ENCODE measurements at regions not wholly inside any gene's neighbourhood (a gene's known extent, or its start where the extent isn't known, plus 50 kb on each side); places are given as distances from the start of the nearest gene placed in this dataset.

GRCh38 chr3:177320765-177321247, 123.5 kb upstream of the TBL1XR1 start:
- no peaks in the 10 kb centered on the region for H3K27me3 ChIP-seq (ENCODE audit: control insufficient read depth in 1 of 2, insufficient read depth in 2 of 2, low read length in 2 of 2)
- no peak overlapping the region for H3K27ac ChIP-seq (ENCODE audit: low read length)
- no peak overlapping the region for H3K4me3 ChIP-seq (ENCODE audit: low read length in 2 of 2)

GRCh38 chr3:177321819-177322218, 124.5 kb upstream of the TBL1XR1 start:
- Histone ChIP-seq H3K9me3 (ENCODE audit: control insufficient read depth in 2 of 2, low read length in 2 of 2) (no peaks in the 10 kb centered on the region), H3K27ac (ENCODE audit: low read length) (no peak overlapping the region), H3K4me3 (ENCODE audit: low read length in 2 of 2) (no peak overlapping the region), H3K9ac (ENCODE audit: low read length in 2 of 2) (no peak overlapping the region), H3K36me3 (ENCODE audit: control insufficient read depth in 2 of 2, insufficient read depth in 2 of 2, low read length in 2 of 2) (no peaks in the 10 kb centered on the region), H3K27me3 (ENCODE audit: control insufficient read depth in 1 of 2, insufficient read depth in 2 of 2, low read length in 2 of 2) (no peaks in the 10 kb centered on the region), H3K4me1 (ENCODE audit: control insufficient read depth, insufficient read depth, low read length) (peaks cover 3% of the 10 kb centered on the region)

More at GRCh38 chr3:177320765-177321247, 123.5 kb upstream of the TBL1XR1 start:
- Histone ChIP-seq H3K9ac (ENCODE audit: low read length in 2 of 2) (no peak overlapping the region), H3K9me3 (ENCODE audit: control insufficient read depth in 2 of 2, low read length in 2 of 2) (no peaks in the 10 kb centered on the region), H3K36me3 (ENCODE audit: control insufficient read depth in 2 of 2, insufficient read depth in 2 of 2, low read length in 2 of 2) (no peaks in the 10 kb centered on the region), H3K4me1 (ENCODE audit: control insufficient read depth, insufficient read depth, low read length) (peaks cover 3% of the 10 kb centered on the region)

GRCh38 chr3:177322881-177323280, 125.6 kb upstream of the TBL1XR1 start:
- no peaks in the 10 kb centered on the region for H3K9me3 ChIP-seq (ENCODE audit: control insufficient read depth in 2 of 2, low read length in 2 of 2)
- peaks cover 3% of the 10 kb centered on the region for H3K4me1 ChIP-seq (ENCODE audit: control insufficient read depth, insufficient read depth, low read length)
- H3K27ac ChIP-seq (ENCODE audit: low read length) = no peak overlapping the region
- no peak overlapping the region for H3K9ac ChIP-seq (ENCODE audit: low read length in 2 of 2)
- H3K36me3 ChIP-seq (ENCODE audit: control insufficient read depth in 2 of 2, insufficient read depth in 2 of 2, low read length in 2 of 2) = no peaks in the 10 kb centered on the region
- no peaks in the 10 kb centered on the region for H3K27me3 ChIP-seq (ENCODE audit: control insufficient read depth in 1 of 2, insufficient read depth in 2 of 2, low read length in 2 of 2)
- H3K4me3 ChIP-seq (ENCODE audit: low read length in 2 of 2) = no peak overlapping the region

- H3K9me3 ChIP-seq (ENCODE audit: control insufficient read depth in 2 of 2, low read length in 2 of 2) = no peaks in the 10 kb centered on the region
- H3K27ac ChIP-seq (ENCODE audit: low read length) = no peak overlapping the region
- H3K27me3 ChIP-seq (ENCODE audit: control insufficient read depth in 1 of 2, insufficient read depth in 2 of 2, low read length in 2 of 2) = no peaks in the 10 kb centered on the region
These were observed 132.6 kb upstream of the TBL1XR1 start for GRCh38 chr3:177329854-177330253.

GRCh38 chr3:177330779-177331178, 133.5 kb upstream of the TBL1XR1 start:
- Histone ChIP-seq H3K9ac (ENCODE audit: low read length in 2 of 2) (no peak overlapping the region), H3K27ac (ENCODE audit: low read length) (no peak overlapping the region), H3K36me3 (ENCODE audit: control insufficient read depth in 2 of 2, insufficient read depth in 2 of 2, low read length in 2 of 2) (no peaks in the 10 kb centered on the region)

More at GRCh38 chr3:177329854-177330253, 132.6 kb upstream of the TBL1XR1 start:
- Histone ChIP-seq H3K4me3 (ENCODE audit: low read length in 2 of 2) (no peak overlapping the region), H3K9ac (ENCODE audit: low read length in 2 of 2) (no peak overlapping the region), H3K36me3 (ENCODE audit: control insufficient read depth in 2 of 2, insufficient read depth in 2 of 2, low read length in 2 of 2) (no peaks in the 10 kb centered on the region), H3K4me1 (ENCODE audit: control insufficient read depth, insufficient read depth, low read length) (peaks cover 3% of the 10 kb centered on the region)

GRCh38 chr3:177331203-177331835, 134.0 kb upstream of the TBL1XR1 start:
- H3K9me3 ChIP-seq (ENCODE audit: control insufficient read depth in 2 of 2, low read length in 2 of 2) = no peaks in the 10 kb centered on the region
- peaks cover 7% of the 10 kb centered on the region for H3K4me1 ChIP-seq (ENCODE audit: control insufficient read depth, insufficient read depth, low read length)
- H3K36me3 ChIP-seq (ENCODE audit: control insufficient read depth in 2 of 2, insufficient read depth in 2 of 2, low read length in 2 of 2) = no peaks in the 10 kb centered on the region
- H3K9ac ChIP-seq (ENCODE audit: low read length in 2 of 2) = no peak overlapping the region
- no peak overlapping the region for H3K4me3 ChIP-seq (ENCODE audit: low read length in 2 of 2)
- H3K27me3 ChIP-seq (ENCODE audit: control insufficient read depth in 1 of 2, insufficient read depth in 2 of 2, low read length in 2 of 2) = no peaks in the 10 kb centered on the region
- no peak overlapping the region for H3K27ac ChIP-seq (ENCODE audit: low read length)

More at GRCh38 chr3:177330779-177331178, 133.5 kb upstream of the TBL1XR1 start:
- Histone ChIP-seq H3K4me3 (ENCODE audit: low read length in 2 of 2) (no peak overlapping the region), H3K27me3 (ENCODE audit: control insufficient read depth in 1 of 2, insufficient read depth in 2 of 2, low read length in 2 of 2) (no peaks in the 10 kb centered on the region), H3K4me1 (ENCODE audit: control insufficient read depth, insufficient read depth, low read length) (peaks cover 7% of the 10 kb centered on the region), H3K9me3 (ENCODE audit: control insufficient read depth in 2 of 2, low read length in 2 of 2) (no peaks in the 10 kb centered on the region)

GRCh38 chr3:177332955-177333354, 135.7 kb upstream of the TBL1XR1 start:
- H3K27ac ChIP-seq (ENCODE audit: low read length) = no peak overlapping the region
- H3K9ac ChIP-seq (ENCODE audit: low read length in 2 of 2) = no peak overlapping the region

GRCh38 chr3:177333533-177334520, 136.5 kb upstream of the TBL1XR1 start:
- H3K27ac ChIP-seq (ENCODE audit: low read length) = no peak overlapping the region
- peaks cover 9% of the 10 kb centered on the region for H3K4me1 ChIP-seq (ENCODE audit: control insufficient read depth, insufficient read depth, low read length)
- H3K4me3 ChIP-seq (ENCODE audit: low read length in 2 of 2) = no peak overlapping the region
- no peak overlapping the region for H3K9ac ChIP-seq (ENCODE audit: low read length in 2 of 2)
- H3K36me3 ChIP-seq (ENCODE audit: control insufficient read depth in 2 of 2, insufficient read depth in 2 of 2, low read length in 2 of 2) = no peaks in the 10 kb centered on the region
- H3K9me3 ChIP-seq (ENCODE audit: control insufficient read depth in 2 of 2, low read length in 2 of 2) = no peaks in the 10 kb centered on the region
- no peaks in the 10 kb centered on the region for H3K27me3 ChIP-seq (ENCODE audit: control insufficient read depth in 1 of 2, insufficient read depth in 2 of 2, low read length in 2 of 2)

More at GRCh38 chr3:177332955-177333354, 135.7 kb upstream of the TBL1XR1 start:
- Histone ChIP-seq H3K36me3 (ENCODE audit: control insufficient read depth in 2 of 2, insufficient read depth in 2 of 2, low read length in 2 of 2) (no peaks in the 10 kb centered on the region), H3K4me1 (ENCODE audit: control insufficient read depth, insufficient read depth, low read length) (peaks cover 7% of the 10 kb centered on the region), H3K9me3 (ENCODE audit: control insufficient read depth in 2 of 2, low read length in 2 of 2) (no peaks in the 10 kb centered on the region), H3K27me3 (ENCODE audit: control insufficient read depth in 1 of 2, insufficient read depth in 2 of 2, low read length in 2 of 2) (no peaks in the 10 kb centered on the region), H3K4me3 (ENCODE audit: low read length in 2 of 2) (no peak overlapping the region)

GRCh38 chr3:177334803-177335202, 137.5 kb upstream of the TBL1XR1 start:
- Histone ChIP-seq H3K4me3 (ENCODE audit: low read length in 2 of 2) (no peak overlapping the region), H3K4me1 (ENCODE audit: control insufficient read depth, insufficient read depth, low read length) (peaks cover 10% of the 10 kb centered on the region), H3K9ac (ENCODE audit: low read length in 2 of 2) (no peak overlapping the region), H3K9me3 (ENCODE audit: control insufficient read depth in 2 of 2, low read length in 2 of 2) (no peaks in the 10 kb centered on the region), H3K27ac (ENCODE audit: low read length) (no peak overlapping the region), H3K36me3 (ENCODE audit: control insufficient read depth in 2 of 2, insufficient read depth in 2 of 2, low read length in 2 of 2) (no peaks in the 10 kb centered on the region), H3K27me3 (ENCODE audit: control insufficient read depth in 1 of 2, insufficient read depth in 2 of 2, low read length in 2 of 2) (no peaks in the 10 kb centered on the region)

- H3K9ac ChIP-seq (ENCODE audit: low read length in 2 of 2) = no peak overlapping the region
- no peaks in the 10 kb centered on the region for H3K9me3 ChIP-seq (ENCODE audit: control insufficient read depth in 2 of 2, low read length in 2 of 2)
- no peaks in the 10 kb centered on the region for H3K27me3 ChIP-seq (ENCODE audit: control insufficient read depth in 1 of 2, insufficient read depth in 2 of 2, low read length in 2 of 2)
- no peaks in the 10 kb centered on the region for H3K36me3 ChIP-seq (ENCODE audit: control insufficient read depth in 2 of 2, insufficient read depth in 2 of 2, low read length in 2 of 2)
- peaks cover 12% of the 10 kb centered on the region for H3K4me1 ChIP-seq (ENCODE audit: control insufficient read depth, insufficient read depth, low read length)
- H3K27ac ChIP-seq (ENCODE audit: low read length) = no peak overlapping the region
- H3K4me3 ChIP-seq (ENCODE audit: low read length in 2 of 2) = no peak overlapping the region
These were observed 138.4 kb upstream of the TBL1XR1 start for GRCh38 chr3:177335728-177336127.

All from stomach smooth muscle (tissue), 2 donors.